Breast epithelium (tissue), 4 donors: ENCODE measurements at regions not wholly inside any gene's neighbourhood (a gene's known extent, or its start where the extent isn't known, plus 50 kb on each side); places are given as distances from the start of the nearest gene placed in this dataset.

ENCODE experiments used
- DNase-seq, 2 donors: peaks; one replicate each; pipeline ENCODE4 v3.0.0-alpha.2; 2019; ENCODE audit warnings: low spot score in 2 of 2
- H3K27ac ChIP-seq, 2 donors: fragments of 200-600 bp; sonication (generic) in 1 of 2; one replicate each; pipeline ENCODE4 v1.5.1; 2016 to 2019; ENCODE audit warnings: mild to moderate bottlenecking in 1 of 2
- H3K27me3 ChIP-seq, 2 donors: fragments of 200-600 bp; sonication (generic) in 1 of 2; one replicate each; pipeline versions ENCODE4 v1.5.1 to v1.6.0; 2017 to 2019; ENCODE audit warnings: control low read depth in 1 of 2, mild to moderate bottlenecking in 1 of 2
- H3K36me3 ChIP-seq: fragments of 200-600 bp; one replicate; pipeline ENCODE4 v1.5.1; 2019
- H3K4me1 ChIP-seq, 2 donors: fragments of 200-600 bp; sonication (generic); one replicate each; pipeline ENCODE4 v1.5.1; 2016 to 2019; ENCODE audit warnings: control low read depth in 1 of 2
- H3K4me3 ChIP-seq, 3 donors: fragments of 200-600 bp; sonication (generic); 1 replicate in 2 of 3; 2 replicates in 1 of 3; pipeline ENCODE4 v1.5.1; 2016 to 2019; ENCODE audit warnings: mild to moderate bottlenecking in 3 of 3, moderate library complexity in 2 of 3
- H3K9me3 ChIP-seq, 2 donors: fragments of 200-600 bp; sonication (generic) in 1 of 2; one replicate each; pipeline ENCODE4 v1.5.1; 2016 to 2019; ENCODE audit warnings: control low read depth in 1 of 2
- POLR2A ChIP-seq: fragments of 450-650 bp; IDR thresholded peaks from one replicate; pipeline ENCODE4 v1.6.1; 2016; ENCODE audit warnings: antibody characterized with exemption, mild to moderate bottlenecking, moderate library complexity
- POLR2AphosphoS5 ChIP-seq, 3 donors: sonication (generic); formaldehyde crosslinking; IDR thresholded peaks; one replicate each; pipeline ENCODE4 v1.6.1; 2017; ENCODE audit warnings: antibody characterized with exemption in 3 of 3
- intact Hi-C: fragments of 100-400 bp; cut with DNase I; formaldehyde crosslinking; loops from one replicate; pipeline ENCODE4 v1.15.1; 2023; ENCODE audit warnings: low total_unique reads
- TF ChIP-seq, protein P1 (sequence below), 3 donors: fragments of 450-650 bp; IDR thresholded peaks; one replicate each; pipeline ENCODE4 v1.5.1; 2016 to 2017; ENCODE audit warnings: antibody characterized with exemption in 3 of 3, mild to moderate bottlenecking in 3 of 3, moderate library complexity in 3 of 3

DNA sequence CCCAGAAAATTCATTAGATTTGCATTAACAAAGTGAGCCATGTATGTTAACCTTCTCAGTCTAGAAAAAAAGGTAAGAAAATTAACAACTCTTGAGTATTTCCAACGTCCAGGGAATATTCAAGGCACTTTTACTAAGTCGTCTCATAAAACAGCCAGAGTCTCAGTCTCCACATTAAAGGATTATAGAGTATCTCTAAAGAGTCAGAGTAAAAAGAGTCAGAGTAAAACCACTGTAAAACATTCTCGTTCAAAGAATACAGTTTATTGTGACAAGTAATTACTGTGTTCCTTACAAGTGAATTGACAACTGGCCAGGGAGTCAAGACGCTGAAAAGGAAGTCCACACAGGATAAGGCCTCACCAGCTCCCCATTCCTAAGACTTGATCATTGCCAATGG lies 97.2 kb upstream of the ISL1 start:
- DNase-seq: no peak

GRCh38 chr5:51302343-51302742 lies 80.9 kb upstream of the ISL1 start:
- Histone ChIP-seq H3K9me3 (peaks cover 0 to 9% of the 10 kb centered on the region in 2 donors), H3K36me3 (no peaks in the 10 kb centered on the region), H3K27me3 (no peaks in the 10 kb centered on the region), H3K4me1 (no peaks in the 10 kb centered on the region), H3K4me3 (no peak overlapping the region), H3K27ac (no peak overlapping the region)
- no peak for TF ChIP-seq POLR2A
- TF ChIP-seq, protein P1, sequence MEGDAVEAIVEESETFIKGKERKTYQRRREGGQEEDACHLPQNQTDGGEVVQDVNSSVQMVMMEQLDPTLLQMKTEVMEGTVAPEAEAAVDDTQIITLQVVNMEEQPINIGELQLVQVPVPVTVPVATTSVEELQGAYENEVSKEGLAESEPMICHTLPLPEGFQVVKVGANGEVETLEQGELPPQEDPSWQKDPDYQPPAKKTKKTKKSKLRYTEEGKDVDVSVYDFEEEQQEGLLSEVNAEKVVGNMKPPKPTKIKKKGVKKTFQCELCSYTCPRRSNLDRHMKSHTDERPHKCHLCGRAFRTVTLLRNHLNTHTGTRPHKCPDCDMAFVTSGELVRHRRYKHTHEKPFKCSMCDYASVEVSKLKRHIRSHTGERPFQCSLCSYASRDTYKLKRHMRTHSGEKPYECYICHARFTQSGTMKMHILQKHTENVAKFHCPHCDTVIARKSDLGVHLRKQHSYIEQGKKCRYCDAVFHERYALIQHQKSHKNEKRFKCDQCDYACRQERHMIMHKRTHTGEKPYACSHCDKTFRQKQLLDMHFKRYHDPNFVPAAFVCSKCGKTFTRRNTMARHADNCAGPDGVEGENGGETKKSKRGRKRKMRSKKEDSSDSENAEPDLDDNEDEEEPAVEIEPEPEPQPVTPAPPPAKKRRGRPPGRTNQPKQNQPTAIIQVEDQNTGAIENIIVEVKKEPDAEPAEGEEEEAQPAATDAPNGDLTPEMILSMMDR (IDR thresholded peaks at IDR 0.05): no peak
- TF ChIP-seq POLR2AphosphoS5 (IDR thresholded peaks at IDR 0.05): no peak
- intact Hi-C loops: no loop called here
- DNase-seq: no peak

More for the DNA sequence above, 97.2 kb upstream of the ISL1 start:
- no peak overlapping the region for H3K4me3 ChIP-seq
- intact Hi-C loops: no loop called here
- no peaks in the 10 kb centered on the region for H3K27me3 ChIP-seq
- no peak overlapping the region for H3K27ac ChIP-seq
- H3K36me3 ChIP-seq: no peaks in the 10 kb centered on the region
- no peaks in the 10 kb centered on the region for H3K9me3 ChIP-seq
- TF ChIP-seq, protein P1 (IDR thresholded peaks at IDR 0.05): no peak
- TF ChIP-seq POLR2AphosphoS5 (IDR thresholded peaks at IDR 0.05) (no peak), POLR2A (no peak)
- no peaks in the 10 kb centered on the region for H3K4me1 ChIP-seq

GRCh38 chr5:51326844-51327243 lies 56.4 kb upstream of the ISL1 start:
- Histone ChIP-seq H3K4me1 (no peaks in the 10 kb centered on the region), H3K4me3 (no peak overlapping the region), H3K9me3 (no peaks in the 10 kb centered on the region), H3K27ac (no peak overlapping the region), H3K27me3 (no peaks in the 10 kb centered on the region), H3K36me3 (no peaks in the 10 kb centered on the region)
- intact Hi-C loops: no loop called here
- TF ChIP-seq POLR2A: no peak
- TF ChIP-seq, protein P1 (IDR thresholded peaks at IDR 0.05): no peak
- TF ChIP-seq POLR2AphosphoS5 (IDR thresholded peaks at IDR 0.05): no peak
- DNase-seq: no peak
